H1 (cell line): ENCODE measurements at regions not wholly inside any gene's neighbourhood (a gene's known extent, or its start where the extent isn't known, plus 50 kb on each side); places are given as distances from the start of the nearest gene placed in this dataset.

Source experiments
- CTCF ChIA-PET: fragments of 300-600 bp; sonication (Branson Sonifier 250); formaldehyde crosslinking; loops from one replicate; lab custom pipeline; 2021; ENCODE audit not compliant: partially characterized antibody; lab: Charles Lee
- POLR2A ChIA-PET: fragments of 300-600 bp; sonication (Branson Sonifier 250); formaldehyde crosslinking; loops from one replicate; lab custom pipeline; 2021; ENCODE audit warnings: inconsistent platforms; ENCODE audit not compliant: partially characterized antibody; lab: Charles Lee
- DNase-seq, 2 experiments: peaks; one replicate each; pipeline versions ENCODE4 v3.0.0 to v3.0.0-alpha.2; 2010 to 2022; ENCODE audit warnings: low spot score in 2 of 2, low read depth in 1 of 2, mixed read lengths in 1 of 2
- FAIRE-seq: peaks from 2 replicates; lab custom pipeline; 2011; peaks lifted over from hg19 to GRCh38; lab: Jason Lieb, UNC
- H2AFZ ChIP-seq: 2 replicates; pipeline ENCODE4 v1.8.1; 2012; ENCODE audit warnings: low read length, inconsistent platforms
- H2AK5ac ChIP-seq: 2 replicates; pipeline ENCODE4 v1.6.1; 2013; ENCODE audit warnings: low read depth, low read length
- H2BK120ac ChIP-seq: replicated peaks from 2 replicates; pipeline ENCODE3; 2013; ENCODE audit warnings: low read depth, low read length, inconsistent platforms
- H2BK12ac ChIP-seq: 2 replicates; pipeline ENCODE4 v1.6.1; 2013; ENCODE audit warnings: low read depth, low read length
- H2BK15ac ChIP-seq: 2 replicates; pipeline ENCODE4 v1.6.1; 2013; ENCODE audit warnings: low read length
- H2BK20ac ChIP-seq: 2 replicates; pipeline ENCODE4 v1.6.1; 2013; ENCODE audit warnings: low read length
- H2BK5ac ChIP-seq: 2 replicates; pipeline ENCODE4 v1.6.1; 2013; ENCODE audit warnings: low read depth, low read length
- H3K14ac ChIP-seq: 2 replicates; pipeline ENCODE4 v1.6.1; 2013; ENCODE audit warnings: inconsistent platforms; ENCODE audit not compliant: insufficient read length
- H3K18ac ChIP-seq: 2 replicates; pipeline ENCODE4 v1.6.1; 2013; ENCODE audit warnings: low read length; ENCODE audit errors: extremely low read depth
- H3K23ac ChIP-seq: 2 replicates; pipeline ENCODE4 v1.6.1; 2013; ENCODE audit warnings: inconsistent platforms; ENCODE audit not compliant: insufficient read length
- H3K23me2 ChIP-seq: 2 replicates; pipeline ENCODE4 v1.6.1; 2013; ENCODE audit warnings: low read depth, low read length
- H3K27ac ChIP-seq: 2 replicates; pipeline ENCODE4 v1.6.1; 2011; ENCODE audit warnings: low read depth, low read length, inconsistent platforms
- H3K27me3 ChIP-seq, 4 experiments: replicated peaks in 1 of 4; 1 replicate in 1 of 4; 2 replicates in 3 of 4; pipeline versions ENCODE4 v1.6.1 to v1.8.1; 2011 to 2013; ENCODE audit warnings: low read length in 3 of 4, mild to moderate bottlenecking in 3 of 4, inconsistent platforms in 2 of 4, mixed read lengths in 2 of 4, moderate library complexity in 1 of 4; ENCODE audit not compliant: control insufficient read depth in 3 of 4, insufficient read depth in 3 of 4; ENCODE audit errors: extremely low read depth in 1 of 4
- H3K36me3 ChIP-seq, 4 experiments: 2 replicates each; pipeline versions ENCODE4 v1.6.1 to v1.8.1; 2011 to 2013; ENCODE audit warnings: mild to moderate bottlenecking in 4 of 4, low read length in 3 of 4, moderate library complexity in 2 of 4, control low read depth in 1 of 4, inconsistent platforms in 1 of 4; ENCODE audit not compliant: insufficient read depth in 4 of 4, control insufficient read depth in 2 of 4
- H3K4ac ChIP-seq: replicated peaks from 2 replicates; pipeline ENCODE3; 2013; ENCODE audit warnings: low read length, low read depth, mixed read lengths, inconsistent platforms; ENCODE audit not compliant: insufficient read length
- H3K4me1 ChIP-seq, 4 experiments: replicated peaks in 1 of 4; 1 replicate in 1 of 4; 2 replicates in 3 of 4; pipeline versions ENCODE4 v1.6.1 to v1.8.1; 2011 to 2013; ENCODE audit warnings: low read length in 3 of 4, inconsistent platforms in 2 of 4, mixed read lengths in 1 of 4; ENCODE audit not compliant: insufficient read depth in 4 of 4, control insufficient read depth in 3 of 4
- H3K4me2 ChIP-seq, 2 experiments: 2 replicates each; pipeline versions ENCODE4 v1.6.1 to v1.8.1; 2011 to 2013; ENCODE audit warnings: low read depth in 2 of 2, low read length in 2 of 2, control low read depth in 1 of 2, inconsistent platforms in 1 of 2, mild to moderate bottlenecking in 1 of 2; ENCODE audit not compliant: insufficient read depth in 1 of 2
- H3K4me3 ChIP-seq, 4 experiments: fragments of 200-600, 300-600 bp in 1 of 4; sonication (generic), shearing (Covaris generic), sonication (Bioruptor Twin) in 1 of 4; 2 replicates each; pipeline versions ENCODE4 v1.5.1 to v1.8.1; 2011 to 2016; ENCODE audit warnings: low read length in 4 of 4, low read depth in 3 of 4, control low read depth in 2 of 4, inconsistent platforms in 2 of 4, mild to moderate bottlenecking in 2 of 4, mixed read lengths in 1 of 4, moderate library complexity in 1 of 4; ENCODE audit not compliant: insufficient read depth in 2 of 4; ENCODE audit errors: extremely low read depth in 1 of 4
- H3K56ac ChIP-seq: replicated peaks from 2 replicates; pipeline ENCODE3; 2013; ENCODE audit warnings: low read depth, mild to moderate bottlenecking, mixed read lengths, low read length, inconsistent platforms; ENCODE audit not compliant: insufficient read length
- H3K79me1 ChIP-seq: 2 replicates; pipeline ENCODE4 v1.6.1; 2013; ENCODE audit warnings: low read depth, low read length, control low read depth
- H3K79me2 ChIP-seq, 2 experiments: 2 replicates each; pipeline versions ENCODE4 v1.6.1 to v1.8.1; 2012 to 2013; ENCODE audit warnings: low read length in 2 of 2, mild to moderate bottlenecking in 2 of 2, inconsistent platforms in 1 of 2; ENCODE audit not compliant: insufficient read depth in 2 of 2, control insufficient read depth in 1 of 2
- H3K9ac ChIP-seq, 4 experiments: replicated peaks in 1 of 4; 1 replicate in 1 of 4; 2 replicates in 3 of 4; pipeline versions ENCODE4 v1.6.1 to v1.8.1; 2011 to 2013; ENCODE audit warnings: low read depth in 3 of 4, low read length in 3 of 4, control low read depth in 2 of 4, mild to moderate bottlenecking in 2 of 4, moderate library complexity in 2 of 4, inconsistent platforms in 1 of 4; ENCODE audit errors: extremely low read depth in 1 of 4
- H3K9me3 ChIP-seq, 2 experiments: 2 replicates each; pipeline versions ENCODE4 v1.6.1 to v1.8.1; 2012 to 2013; ENCODE audit warnings: mild to moderate bottlenecking in 2 of 2, moderate library complexity in 2 of 2, control low read depth in 1 of 2, inconsistent platforms in 1 of 2, low read depth in 1 of 2, low read length in 1 of 2, mixed read lengths in 1 of 2; ENCODE audit not compliant: insufficient read depth in 2 of 2
- H4K20me1 ChIP-seq, 2 experiments: replicated peaks in 1 of 2; 2 replicates each; pipeline versions ENCODE3 to v1.8.1; 2011 to 2013; ENCODE audit warnings: inconsistent platforms in 2 of 2, low read length in 2 of 2, mild to moderate bottlenecking in 1 of 2; ENCODE audit not compliant: insufficient read depth in 2 of 2, control insufficient read depth in 1 of 2
- H4K5ac ChIP-seq: 2 replicates; pipeline ENCODE4 v1.6.1; 2013; ENCODE audit warnings: low read length, low read depth, mixed read lengths, inconsistent platforms; ENCODE audit not compliant: insufficient read length
- H4K8ac ChIP-seq: 2 replicates; pipeline ENCODE4 v1.8.0; 2013; ENCODE audit warnings: mild to moderate bottlenecking, moderate library complexity, low read length, inconsistent platforms; ENCODE audit not compliant: insufficient read depth; ENCODE audit errors: extremely low read depth
- H4K91ac ChIP-seq: replicated peaks from 2 replicates; pipeline ENCODE3; 2013; ENCODE audit warnings: low read length, mixed read lengths, inconsistent platforms; ENCODE audit not compliant: insufficient read length
- BCL11A ChIP-seq, 2 experiments: IDR thresholded peaks; one replicate each; pipeline ENCODE4 v1.6.1; 2011; ENCODE audit warnings: low read depth in 2 of 2, low read length in 2 of 2, mild to moderate bottlenecking in 2 of 2
- BRCA1 ChIP-seq: IDR thresholded peaks from 2 replicates; pipeline ENCODE4 v1.6.1; 2012; ENCODE audit warnings: low read depth, low read length, improper control_type of control experiment
- CHD1 ChIP-seq: IDR thresholded peaks from 2 replicates; pipeline ENCODE4 v1.6.1; 2012; ENCODE audit warnings: low read depth, low read length, improper control_type of control experiment
- E2F6 ChIP-seq: IDR thresholded peaks from 2 replicates; pipeline ENCODE4 v1.6.1; 2012; ENCODE audit warnings: inconsistent platforms
- POU5F1 ChIP-seq: IDR thresholded peaks from 2 replicates; pipeline ENCODE4 v1.6.1; 2011; ENCODE audit warnings: low read depth, mild to moderate bottlenecking, low read length, moderate library complexity
- SP2 ChIP-seq: IDR thresholded peaks from 2 replicates; pipeline ENCODE4 v1.6.1; 2012; ENCODE audit warnings: mild to moderate bottlenecking, low read length, inconsistent platforms
- TAF7 ChIP-seq: optimal IDR thresholded peaks from 2 replicates; pipeline ENCODE3; 2011; ENCODE audit warnings: low read depth, mild to moderate bottlenecking, inconsistent platforms, low read length, moderate library complexity, borderline replicate concordance
- WGBS, 2 experiments: shearing (Covaris generic) in 1 of 2; methylation state at CpG; one replicate each; pipeline versions ENCODE4 v1.1.6 to v1.1.7; 2013 to 2015; ENCODE audit warnings: low lambda C conversion rate in 2 of 2, mixed read lengths in 2 of 2, inconsistent platforms in 1 of 2, low coverage in 1 of 2, missing lambda C conversion rate in 1 of 2; ENCODE audit not compliant: insufficient replicate concordance in 2 of 2, insufficient coverage in 1 of 2, insufficient read length in 1 of 2; ENCODE audit errors: extremely low coverage in 1 of 2, missing lambda C conversion rate in 1 of 2; 5-methylcytosine and 5-hydroxymethylcytosine counted together

DNA sequence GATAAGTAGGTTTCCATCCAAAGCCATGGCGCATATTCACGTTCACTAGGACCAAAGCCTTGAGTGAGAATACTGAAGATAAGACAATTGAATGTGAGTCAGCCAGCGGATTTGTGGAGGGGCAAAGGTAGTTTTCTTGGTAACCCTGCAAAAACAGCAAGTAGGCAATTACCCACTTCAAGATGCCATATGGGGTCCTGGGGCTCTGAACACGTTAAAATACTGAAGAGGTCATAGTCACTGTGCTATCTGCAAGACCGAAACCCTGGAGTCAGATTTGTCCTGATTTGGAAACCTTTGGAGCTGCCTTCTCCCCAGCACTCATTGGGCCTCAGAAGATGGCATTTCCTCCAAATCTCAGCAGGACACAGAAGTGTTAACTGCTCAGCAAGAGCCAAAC, 646.9 kb upstream of the LMCD1 start:
- Histone ChIP-seq H2AFZ (no peak overlapping the region), H4K20me1 (no peaks in the 10 kb centered on the region), H3K23ac (no peak overlapping the region), H3K23me2 (no peaks in the 10 kb centered on the region), H3K4me3 (no peak overlapping the region), H3K27ac (no peak overlapping the region), H3K9me3 (no peaks in the 10 kb centered on the region), H3K4me2 (no peak overlapping the region), H3K27me3 (no peaks in the 10 kb centered on the region; a peak in 1 of 7 replicates), H3K79me2 (no peaks in the 10 kb centered on the region), H2BK120ac (no peak overlapping the region), H3K4me1 (peaks cover 0 to 2% (median 1%) of the 10 kb centered on the region in 4 experiments; a peak in 1 of 7 replicates), H2BK20ac (no peak overlapping the region), H4K8ac (no peak overlapping the region), H3K4ac (no peak overlapping the region), H4K91ac (no peak overlapping the region), H2BK5ac (no peak overlapping the region), H2AK5ac (no peak overlapping the region), H3K79me1 (no peaks in the 10 kb centered on the region), H3K36me3 (no peaks in the 10 kb centered on the region), H3K56ac (no peak overlapping the region), H2BK12ac (no peak overlapping the region), H3K9ac (no peak overlapping the region), H2BK15ac (no peak overlapping the region), H4K5ac (no peak overlapping the region), H3K18ac (no peak overlapping the region), H3K14ac (no peak overlapping the region)
- DNase-seq (no peak), FAIRE-seq (no peak)
- TF ChIP-seq CHD1 (no peak), POU5F1 (no peak), SP2 (no peak), E2F6 (no peak), BRCA1 (no peak), TAF7 (no peak), BCL11A (IDR thresholded peaks at IDR 0.05; ENCODE audit: low read depth in 2 of 2, low read length in 2 of 2) (no peak)
- 94% methylated on average over 5 of the region's 5 CpGs; no CpG with 5 or more reads in 1 of the 2 experiments for WGBS, 2 experiments
- CTCF ChIA-PET = interaction anchor here (1.1 kb wide), 1 partner anchor 16 kb away, joined by 3 read pairs; no protein-coding TSS in a partner anchor
- POLR2A ChIA-PET = no interaction called here
